ENCODE measurements at regions not wholly inside any gene's neighbourhood (a gene's known extent, or its start where the extent isn't known, plus 50 kb on each side); places are given as distances from the start of the nearest gene placed in this dataset.

DNA sequence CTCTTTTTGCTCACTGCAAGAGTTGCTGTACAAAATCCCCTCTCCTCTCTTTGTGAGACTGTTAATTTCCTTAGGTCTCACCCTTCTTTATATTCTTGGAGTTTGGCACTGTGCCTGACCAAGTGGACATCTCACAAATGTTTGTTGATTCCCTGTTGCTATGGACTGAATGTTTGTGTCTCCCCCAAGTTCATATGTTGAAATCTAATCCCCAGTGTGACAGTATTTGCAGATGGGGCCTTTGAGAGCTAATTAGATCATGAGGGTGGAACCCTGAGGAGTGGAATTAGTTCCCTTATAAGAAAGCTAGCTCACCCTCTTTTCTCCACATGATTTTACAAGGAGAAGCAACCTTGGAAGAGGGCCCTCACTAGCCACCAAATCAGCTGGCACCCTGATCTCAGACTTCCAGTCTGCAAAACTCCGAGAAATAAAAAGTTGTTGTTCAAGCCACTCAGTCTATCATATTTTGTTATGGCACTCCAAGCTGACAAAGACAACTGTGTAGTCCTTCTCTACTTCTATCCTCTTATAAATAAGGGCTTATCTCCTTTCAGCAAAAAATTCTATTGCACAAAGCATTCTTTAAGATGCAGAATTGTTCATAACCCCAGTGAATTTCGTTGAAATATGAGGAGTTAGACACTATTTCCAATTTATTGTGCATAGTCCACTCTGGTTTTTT lies 65.5 kb upstream of the NPHP3 start:
- TF ChIP-seq, protein P1, sequence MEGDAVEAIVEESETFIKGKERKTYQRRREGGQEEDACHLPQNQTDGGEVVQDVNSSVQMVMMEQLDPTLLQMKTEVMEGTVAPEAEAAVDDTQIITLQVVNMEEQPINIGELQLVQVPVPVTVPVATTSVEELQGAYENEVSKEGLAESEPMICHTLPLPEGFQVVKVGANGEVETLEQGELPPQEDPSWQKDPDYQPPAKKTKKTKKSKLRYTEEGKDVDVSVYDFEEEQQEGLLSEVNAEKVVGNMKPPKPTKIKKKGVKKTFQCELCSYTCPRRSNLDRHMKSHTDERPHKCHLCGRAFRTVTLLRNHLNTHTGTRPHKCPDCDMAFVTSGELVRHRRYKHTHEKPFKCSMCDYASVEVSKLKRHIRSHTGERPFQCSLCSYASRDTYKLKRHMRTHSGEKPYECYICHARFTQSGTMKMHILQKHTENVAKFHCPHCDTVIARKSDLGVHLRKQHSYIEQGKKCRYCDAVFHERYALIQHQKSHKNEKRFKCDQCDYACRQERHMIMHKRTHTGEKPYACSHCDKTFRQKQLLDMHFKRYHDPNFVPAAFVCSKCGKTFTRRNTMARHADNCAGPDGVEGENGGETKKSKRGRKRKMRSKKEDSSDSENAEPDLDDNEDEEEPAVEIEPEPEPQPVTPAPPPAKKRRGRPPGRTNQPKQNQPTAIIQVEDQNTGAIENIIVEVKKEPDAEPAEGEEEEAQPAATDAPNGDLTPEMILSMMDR (conservative IDR thresholded peaks at IDR 0.05): no peak
- no peak for TF ChIP-seq ZFX (IDR thresholded peaks at IDR 0.05)
